OCI-LY3 (cell line): ENCODE measurements at regions not wholly inside any gene's neighbourhood (a gene's known extent, or its start where the extent isn't known, plus 50 kb on each side); places are given as distances from the start of the nearest gene placed in this dataset.

Source experiments
- EZH2phosphoT487 ChIP-seq: fragments of 200-600 bp; shearing (Covaris generic); IDR thresholded peaks from 2 replicates; pipeline ENCODE4 v1.6.1; 2018; ENCODE audit warnings: antibody characterized with exemption, mixed run types, low read depth
- TF ChIP-seq, protein P1 (sequence below): fragments of 200-600, 300-600 bp; sonication (generic); IDR thresholded peaks from 2 replicates; pipeline ENCODE4 v1.5.1; 2014; ENCODE audit warnings: antibody characterized with exemption, low read length, low read depth

DNA sequence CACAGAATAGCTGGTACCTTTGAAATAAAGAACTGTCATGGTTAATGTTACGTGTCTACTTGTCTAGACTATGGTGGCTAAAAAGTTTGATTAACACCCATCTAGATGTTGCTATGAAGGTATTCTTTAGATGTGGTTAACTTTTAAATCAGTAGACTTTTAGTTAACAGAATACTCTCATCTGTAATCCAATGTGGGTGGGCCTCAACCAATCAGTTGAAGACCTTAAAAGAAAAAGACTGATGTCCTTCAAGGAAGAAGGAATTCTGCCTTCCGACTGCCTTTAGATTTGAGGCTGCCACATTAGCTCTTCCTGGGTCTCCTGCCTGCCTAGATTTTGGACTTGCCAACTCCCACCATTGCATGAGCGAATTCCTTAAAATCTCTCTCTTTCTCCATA, 113.0 kb upstream of the CACUL1 start:
- TF ChIP-seq, protein P1, sequence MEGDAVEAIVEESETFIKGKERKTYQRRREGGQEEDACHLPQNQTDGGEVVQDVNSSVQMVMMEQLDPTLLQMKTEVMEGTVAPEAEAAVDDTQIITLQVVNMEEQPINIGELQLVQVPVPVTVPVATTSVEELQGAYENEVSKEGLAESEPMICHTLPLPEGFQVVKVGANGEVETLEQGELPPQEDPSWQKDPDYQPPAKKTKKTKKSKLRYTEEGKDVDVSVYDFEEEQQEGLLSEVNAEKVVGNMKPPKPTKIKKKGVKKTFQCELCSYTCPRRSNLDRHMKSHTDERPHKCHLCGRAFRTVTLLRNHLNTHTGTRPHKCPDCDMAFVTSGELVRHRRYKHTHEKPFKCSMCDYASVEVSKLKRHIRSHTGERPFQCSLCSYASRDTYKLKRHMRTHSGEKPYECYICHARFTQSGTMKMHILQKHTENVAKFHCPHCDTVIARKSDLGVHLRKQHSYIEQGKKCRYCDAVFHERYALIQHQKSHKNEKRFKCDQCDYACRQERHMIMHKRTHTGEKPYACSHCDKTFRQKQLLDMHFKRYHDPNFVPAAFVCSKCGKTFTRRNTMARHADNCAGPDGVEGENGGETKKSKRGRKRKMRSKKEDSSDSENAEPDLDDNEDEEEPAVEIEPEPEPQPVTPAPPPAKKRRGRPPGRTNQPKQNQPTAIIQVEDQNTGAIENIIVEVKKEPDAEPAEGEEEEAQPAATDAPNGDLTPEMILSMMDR: no peak
- TF ChIP-seq EZH2phosphoT487: no peak
